ENCODE measurements at regions not wholly inside any gene's neighbourhood (a gene's known extent, or its start where the extent isn't known, plus 50 kb on each side); places are given as distances from the start of the nearest gene placed in this dataset.
"Not testable (repeated sequence)": the region's sequence is repeated elsewhere in the genome, so short reads cannot be mapped to it uniquely, and the experiment has no call there.

DNA sequence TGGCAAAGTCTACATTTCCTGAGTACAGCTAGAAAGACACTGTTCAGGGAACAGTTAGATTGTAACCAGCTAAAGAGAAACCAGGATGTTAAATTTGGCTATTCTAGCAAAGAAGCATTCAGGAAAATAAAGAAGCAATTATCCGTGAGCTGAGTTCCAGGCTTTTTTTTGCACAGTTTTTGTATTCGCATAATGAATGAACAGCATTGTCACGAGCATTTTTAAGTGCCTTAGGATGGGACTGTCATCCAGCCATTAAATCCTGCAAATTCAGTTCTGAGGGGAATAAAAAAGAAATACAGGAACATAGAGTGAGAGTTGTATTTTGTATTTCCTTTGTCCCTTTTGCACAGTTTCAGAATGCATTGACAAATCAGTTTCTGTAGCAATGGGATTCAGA, 1302.2 kb downstream of the CDH12 start:
- not testable (repeated sequence) for TF ChIP-seq POLR2A (IDR thresholded peaks at IDR 0.05; ENCODE audit: extremely low read depth, insufficient read length); MYC (IDR thresholded peaks at IDR 0.05; ENCODE audit: low read depth, low read length)
- TF ChIP-seq, protein P1, sequence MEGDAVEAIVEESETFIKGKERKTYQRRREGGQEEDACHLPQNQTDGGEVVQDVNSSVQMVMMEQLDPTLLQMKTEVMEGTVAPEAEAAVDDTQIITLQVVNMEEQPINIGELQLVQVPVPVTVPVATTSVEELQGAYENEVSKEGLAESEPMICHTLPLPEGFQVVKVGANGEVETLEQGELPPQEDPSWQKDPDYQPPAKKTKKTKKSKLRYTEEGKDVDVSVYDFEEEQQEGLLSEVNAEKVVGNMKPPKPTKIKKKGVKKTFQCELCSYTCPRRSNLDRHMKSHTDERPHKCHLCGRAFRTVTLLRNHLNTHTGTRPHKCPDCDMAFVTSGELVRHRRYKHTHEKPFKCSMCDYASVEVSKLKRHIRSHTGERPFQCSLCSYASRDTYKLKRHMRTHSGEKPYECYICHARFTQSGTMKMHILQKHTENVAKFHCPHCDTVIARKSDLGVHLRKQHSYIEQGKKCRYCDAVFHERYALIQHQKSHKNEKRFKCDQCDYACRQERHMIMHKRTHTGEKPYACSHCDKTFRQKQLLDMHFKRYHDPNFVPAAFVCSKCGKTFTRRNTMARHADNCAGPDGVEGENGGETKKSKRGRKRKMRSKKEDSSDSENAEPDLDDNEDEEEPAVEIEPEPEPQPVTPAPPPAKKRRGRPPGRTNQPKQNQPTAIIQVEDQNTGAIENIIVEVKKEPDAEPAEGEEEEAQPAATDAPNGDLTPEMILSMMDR (IDR thresholded peaks at IDR 0.05; ENCODE audit: low read depth, low read length): not testable (repeated sequence)
